Neural cell (in vitro differentiated cells): ENCODE measurements at regions not wholly inside any gene's neighbourhood (a gene's known extent, or its start where the extent isn't known, plus 50 kb on each side); places are given as distances from the start of the nearest gene placed in this dataset.
"Not testable (repeated sequence)": the region's sequence is repeated elsewhere in the genome, so short reads cannot be mapped to it uniquely, and the experiment has no call there.

Experiments
- H2AFZ ChIP-seq: fragments of 200-600, 300-800 bp; sonication (generic), shearing (Covaris generic); 2 replicates; pipeline ENCODE4 v1.6.0; 2014; ENCODE audit warnings: low read depth, mild to moderate bottlenecking, antibody characterized with exemption, low read length, moderate library complexity
- H3F3A ChIP-seq: fragments of 200-600 bp; shearing (Covaris generic); 2 replicates; pipeline ENCODE4 v1.6.1; 2016; ENCODE audit warnings: mild to moderate bottlenecking, moderate library complexity, mixed read lengths, antibody characterized with exemption, low read length; ENCODE audit not compliant: insufficient read depth, poor library complexity, severe bottlenecking
- H3K27ac ChIP-seq: fragments of 200-600, 300-800 bp; sonication (generic), shearing (Covaris generic); 2 replicates; pipeline ENCODE4 v1.5.1; 2014; ENCODE audit warnings: mild to moderate bottlenecking, low read length, moderate library complexity
- H3K27me3 ChIP-seq: fragments of 300-800, 200-600 bp; sonication (generic), shearing (Covaris generic); 2 replicates; pipeline ENCODE4 v1.6.0; 2014; ENCODE audit warnings: mild to moderate bottlenecking, low read depth, low read length, moderate library complexity; ENCODE audit not compliant: insufficient read depth
- H3K36me3 ChIP-seq: fragments of 300-800, 200-600 bp; sonication (generic), shearing (Covaris generic); 2 replicates; pipeline ENCODE4 v1.5.1; 2014; ENCODE audit warnings: mild to moderate bottlenecking, antibody characterized with exemption, low read length, moderate library complexity; ENCODE audit not compliant: insufficient read depth
- H3K4me2 ChIP-seq: fragments of 300-800, 200-600 bp; sonication (generic), shearing (Covaris generic); 2 replicates; pipeline ENCODE4 v1.6.0; 2014; ENCODE audit warnings: mild to moderate bottlenecking, low read length
- H3K4me3 ChIP-seq: fragments of 300-800, 200-600 bp; sonication (generic), shearing (Covaris generic); 2 replicates; pipeline ENCODE4 v1.5.1; 2014; ENCODE audit warnings: mild to moderate bottlenecking, low read length, moderate library complexity
- H3K79me2 ChIP-seq: fragments of 200-600 bp; shearing (Covaris generic); replicated peaks from 2 replicates; pipeline ENCODE4 v1.6.0; 2014; ENCODE audit warnings: mild to moderate bottlenecking, low read length, moderate library complexity; ENCODE audit not compliant: insufficient read depth
- H3K9ac ChIP-seq: fragments of 300-800, 200-600 bp; sonication (generic), shearing (Covaris generic); 2 replicates; pipeline ENCODE4 v1.6.1; 2016; ENCODE audit warnings: mild to moderate bottlenecking, low read length, mixed read lengths
- H3K9me2 ChIP-seq: fragments of 200-600 bp; shearing (Covaris generic); 2 replicates; pipeline ENCODE4 v1.6.1; 2016; ENCODE audit warnings: mild to moderate bottlenecking, low read length, mixed read lengths; ENCODE audit not compliant: insufficient read depth
- H3K9me3 ChIP-seq: fragments of 200-600, 300-800 bp; sonication (generic), shearing (Covaris generic); 2 replicates; pipeline ENCODE4 v1.6.1; 2016; ENCODE audit warnings: mild to moderate bottlenecking, mixed run types, low read length, moderate library complexity, mixed read lengths
- H4K20me1 ChIP-seq: fragments of 200-600 bp; shearing (Covaris generic); 2 replicates; pipeline ENCODE4 v1.6.1; 2016; ENCODE audit warnings: mild to moderate bottlenecking, mixed run types; ENCODE audit not compliant: insufficient read depth
- CTCF ChIP-seq: fragments of 450-650 bp; IDR thresholded peaks from 2 replicates; pipeline ENCODE4 v1.5.1; 2014; ENCODE audit warnings: antibody characterized with exemption, mild to moderate bottlenecking, moderate library complexity; ENCODE audit not compliant: poor library complexity, severe bottlenecking
- EP300 ChIP-seq: fragments of 450-650 bp; conservative IDR thresholded peaks from 2 replicates; pipeline ENCODE4 v1.6.1; 2014; ENCODE audit warnings: antibody characterized with exemption, mild to moderate bottlenecking, moderate library complexity; ENCODE audit not compliant: poor library complexity, severe bottlenecking
- EZH2 ChIP-seq: fragments of 200-600, 300-800 bp; shearing (Covaris generic), sonication (generic); IDR thresholded peaks from 2 replicates; pipeline ENCODE4 v1.6.1; 2014; ENCODE audit warnings: antibody characterized with exemption, low read length, borderline replicate concordance, mild to moderate bottlenecking; ENCODE audit not compliant: insufficient read depth, poor library complexity, severe bottlenecking
- MXI1 ChIP-seq: fragments of 450-650 bp; conservative IDR thresholded peaks from 2 replicates; pipeline ENCODE4 v1.6.1; 2014; ENCODE audit warnings: antibody characterized with exemption, mild to moderate bottlenecking; ENCODE audit not compliant: poor library complexity, severe bottlenecking
- POLR2AphosphoS5 ChIP-seq: IDR thresholded peaks from 2 replicates; pipeline ENCODE4 v1.6.1; 2012
- RAD21 ChIP-seq: fragments of 450-650 bp; conservative IDR thresholded peaks from 2 replicates; pipeline ENCODE4 v1.6.1; 2014; ENCODE audit warnings: antibody characterized with exemption, mild to moderate bottlenecking, moderate library complexity
- REST ChIP-seq: IDR thresholded peaks from 2 replicates; pipeline ENCODE4 v1.6.1; 2012; ENCODE audit warnings: borderline replicate concordance
- SMC3 ChIP-seq: fragments of 450-650 bp; conservative IDR thresholded peaks from 2 replicates; pipeline ENCODE4 v1.6.1; 2014; ENCODE audit warnings: antibody characterized with exemption, mild to moderate bottlenecking, moderate library complexity; ENCODE audit not compliant: poor library complexity
- TAF1 ChIP-seq: IDR thresholded peaks from 2 replicates; pipeline ENCODE4 v1.6.1; 2012; ENCODE audit warnings: low read depth

GRCh38 chr3:173214576-173214975 lies 73.5 kb upstream of the SPATA16 start:
- no peak overlapping the region for H3K4me2 ChIP-seq
- H3K36me3 ChIP-seq = no peaks in the 10 kb centered on the region
- no peaks in the 10 kb centered on the region for H3K9me3 ChIP-seq
- no peaks in the 10 kb centered on the region for H3K9me2 ChIP-seq
- H3K4me3 ChIP-seq = no peak overlapping the region
- TF ChIP-seq EP300 = no peak
- TF ChIP-seq SMC3 = no peak
- no peak for TF ChIP-seq MXI1
- no peak for TF ChIP-seq REST
- TF ChIP-seq TAF1 = no peak
- no peak for TF ChIP-seq POLR2AphosphoS5
- no peak for TF ChIP-seq CTCF
- no peak for TF ChIP-seq EZH2
- TF ChIP-seq RAD21 = no peak
- H2AFZ ChIP-seq = no peak overlapping the region
- H3F3A ChIP-seq = no peaks in the 10 kb centered on the region
- H4K20me1 ChIP-seq = no peaks in the 10 kb centered on the region
- H3K79me2 ChIP-seq = no peaks in the 10 kb centered on the region
- H3K27ac ChIP-seq = no peak overlapping the region
- no peaks in the 10 kb centered on the region for H3K27me3 ChIP-seq
- no peak overlapping the region for H3K9ac ChIP-seq

- H3K4me3 ChIP-seq = no peak overlapping the region
- no peak for TF ChIP-seq RAD21
- H3F3A ChIP-seq = no peaks in the 10 kb centered on the region
- no peak overlapping the region for H2AFZ ChIP-seq
- H3K9ac ChIP-seq = no peak overlapping the region
- no peak overlapping the region for H3K4me2 ChIP-seq
- H3K9me3 ChIP-seq = peaks cover 5% of the 10 kb centered on the region
- H3K27me3 ChIP-seq = no peaks in the 10 kb centered on the region
- H3K27ac ChIP-seq = no peak overlapping the region
- H3K79me2 ChIP-seq = no peaks in the 10 kb centered on the region
- H3K9me2 ChIP-seq = no peaks in the 10 kb centered on the region
- H3K36me3 ChIP-seq = no peaks in the 10 kb centered on the region
- no peaks in the 10 kb centered on the region for H4K20me1 ChIP-seq
These were observed 58.5 kb upstream of the SPATA16 start for GRCh38 chr3:173199568-173199967.

GRCh38 chr3:173194868-173195267 lies 53.8 kb upstream of the SPATA16 start:
- not testable (repeated sequence) for H3K4me2 ChIP-seq, H3K27me3 ChIP-seq, H3F3A ChIP-seq, H2AFZ ChIP-seq, H3K79me2 ChIP-seq, H3K9me3 ChIP-seq, H3K36me3 ChIP-seq, H3K4me3 ChIP-seq, H3K27ac ChIP-seq, H4K20me1 ChIP-seq, H3K9me2 ChIP-seq, H3K9ac ChIP-seq
